ENCODE measurements at regions not wholly inside any gene's neighbourhood (a gene's known extent, or its start where the extent isn't known, plus 50 kb on each side); places are given as distances from the start of the nearest gene placed in this dataset.

- TF ChIP-seq E2F6 (IDR thresholded peaks at IDR 0.05; ENCODE audit: borderline replicate concordance, low read depth) (no peak), POLR2A (IDR thresholded peaks at IDR 0.05; ENCODE audit: low read length) (no peak), CTCF (IDR thresholded peaks at IDR 0.05) (no peak), ZFP36 (IDR thresholded peaks at IDR 0.05; ENCODE audit: borderline replicate concordance, partially characterized antibody) (no peak), ESRRA (IDR thresholded peaks at IDR 0.05; ENCODE audit: borderline replicate concordance, low read length) (no peak), RAD21 (conservative IDR thresholded peaks at IDR 0.05 in 1 of 2, IDR thresholded peaks at IDR 0.05 in 1 of 2) (no peak)
These were observed 107.1 kb upstream of the TAS2R1 start for GRCh38 chr5:9737265-9737664.
